Activated CD8-positive, alpha-beta T cell treated with anti-CD3 and anti-CD28 coated beads for 36 hours (primary cell): ENCODE measurements at regions not wholly inside any gene's neighbourhood (a gene's known extent, or its start where the extent isn't known, plus 50 kb on each side); places are given as distances from the start of the nearest gene placed in this dataset.

ENCODE experiments used
- ATAC-seq: fragments of 200-7000 bp; cut with Tn5 transposase; one replicate; pipeline ENCODE4 v1.10.0; 2021; ENCODE audit warnings: mild to moderate bottlenecking, moderate library complexity
- CTCF ChIA-PET: fragments of 350-600 bp; sonication (Branson Sonifier 250); formaldehyde crosslinking; loops from one replicate; lab custom pipeline; 2021; ENCODE audit warnings: antibody characterized with exemption; lab: Charles Lee
- POLR2A ChIA-PET: fragments of 350-600 bp; sonication (Branson Sonifier 250); formaldehyde crosslinking; loops from one replicate; lab custom pipeline; 2021; ENCODE audit warnings: antibody characterized with exemption; lab: Charles Lee
- DNase-seq: peaks from one replicate; pipeline ENCODE4 v3.0.0-alpha.2; 2020
- H3K27ac Mint-ChIP-seq: one replicate; pipeline ENCODE4 v1.8.0; 2021; ENCODE audit warnings: mild to moderate bottlenecking, mixed read lengths
- H3K27me3 Mint-ChIP-seq: one replicate; pipeline ENCODE4 v1.8.0; 2021; ENCODE audit warnings: mixed read lengths
- H3K36me3 Mint-ChIP-seq: one replicate; pipeline ENCODE4 v1.8.0; 2021; ENCODE audit warnings: low read depth, mixed read lengths
- H3K4me1 Mint-ChIP-seq: one replicate; pipeline ENCODE4 v1.8.0; 2021; ENCODE audit warnings: low read depth, mixed read lengths
- H3K4me3 Mint-ChIP-seq: one replicate; pipeline ENCODE4 v1.8.0; 2021; ENCODE audit warnings: mild to moderate bottlenecking, moderate library complexity, mixed read lengths
- H3K9me3 Mint-ChIP-seq: one replicate; pipeline ENCODE4 v1.8.0; 2021; ENCODE audit warnings: mixed read lengths
- intact Hi-C: fragments of 100-400 bp; cut with micrococcal nuclease; formaldehyde crosslinking; loops from one replicate; pipeline ENCODE4 v1.10.0; 2022
- TF ChIP-seq, protein P1 (sequence below): fragments of 200-600 bp; IDR thresholded peaks from one replicate; pipeline ENCODE4 v1.8.0; 2022; ENCODE audit warnings: antibody characterized with exemption, mild to moderate bottlenecking

GRCh38 chr2:163455815-163456214 lies 280.0 kb downstream of the FIGN start:
- Mint-ChIP-seq H3K36me3 (no peaks in the 10 kb centered on the region), H3K9me3 (peaks cover 1% of the 10 kb centered on the region), H3K4me3 (no peak overlapping the region), H3K27ac (no peak overlapping the region), H3K27me3 (no peaks in the 10 kb centered on the region), H3K4me1 (no peaks in the 10 kb centered on the region)
- ChIA-PET CTCF (no interaction called here), POLR2A (no interaction called here)
- intact Hi-C loops: no loop called here
- no peak for DNase-seq
- ATAC-seq: no peak
- TF ChIP-seq, protein P1, sequence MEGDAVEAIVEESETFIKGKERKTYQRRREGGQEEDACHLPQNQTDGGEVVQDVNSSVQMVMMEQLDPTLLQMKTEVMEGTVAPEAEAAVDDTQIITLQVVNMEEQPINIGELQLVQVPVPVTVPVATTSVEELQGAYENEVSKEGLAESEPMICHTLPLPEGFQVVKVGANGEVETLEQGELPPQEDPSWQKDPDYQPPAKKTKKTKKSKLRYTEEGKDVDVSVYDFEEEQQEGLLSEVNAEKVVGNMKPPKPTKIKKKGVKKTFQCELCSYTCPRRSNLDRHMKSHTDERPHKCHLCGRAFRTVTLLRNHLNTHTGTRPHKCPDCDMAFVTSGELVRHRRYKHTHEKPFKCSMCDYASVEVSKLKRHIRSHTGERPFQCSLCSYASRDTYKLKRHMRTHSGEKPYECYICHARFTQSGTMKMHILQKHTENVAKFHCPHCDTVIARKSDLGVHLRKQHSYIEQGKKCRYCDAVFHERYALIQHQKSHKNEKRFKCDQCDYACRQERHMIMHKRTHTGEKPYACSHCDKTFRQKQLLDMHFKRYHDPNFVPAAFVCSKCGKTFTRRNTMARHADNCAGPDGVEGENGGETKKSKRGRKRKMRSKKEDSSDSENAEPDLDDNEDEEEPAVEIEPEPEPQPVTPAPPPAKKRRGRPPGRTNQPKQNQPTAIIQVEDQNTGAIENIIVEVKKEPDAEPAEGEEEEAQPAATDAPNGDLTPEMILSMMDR: no peak

DNA sequence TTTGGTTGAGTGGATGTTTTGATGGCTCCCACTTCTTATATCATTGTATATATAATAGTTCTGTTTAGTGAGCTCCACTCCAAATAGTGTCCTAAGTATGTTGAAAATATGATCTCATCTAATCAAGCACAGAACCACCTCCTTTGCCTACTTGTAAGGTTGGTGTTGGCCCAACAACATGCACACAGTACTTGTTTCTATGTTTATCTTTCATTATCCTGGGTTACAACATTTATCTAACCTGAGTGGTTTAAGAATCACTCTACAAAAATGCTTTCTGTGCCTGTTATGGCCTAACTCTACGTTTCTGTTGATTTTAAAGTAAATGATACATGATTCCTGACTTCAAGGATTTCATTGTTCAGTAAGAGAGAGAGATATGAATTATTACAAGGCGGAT lies 281.9 kb downstream of the FIGN start:
- no peaks in the 10 kb centered on the region for H3K27me3 Mint-ChIP-seq
- ATAC-seq (no peak), DNase-seq (no peak)
- TF ChIP-seq, protein P1: no peak
- no peaks in the 10 kb centered on the region for H3K36me3 Mint-ChIP-seq
- H3K27ac Mint-ChIP-seq: no peak overlapping the region
- intact Hi-C loops: no loop called here
- peaks cover 5% of the 10 kb centered on the region for H3K9me3 Mint-ChIP-seq
- H3K4me1 Mint-ChIP-seq: no peaks in the 10 kb centered on the region
- CTCF ChIA-PET: no interaction called here
- no peak overlapping the region for H3K4me3 Mint-ChIP-seq
- POLR2A ChIA-PET: no interaction called here

DNA sequence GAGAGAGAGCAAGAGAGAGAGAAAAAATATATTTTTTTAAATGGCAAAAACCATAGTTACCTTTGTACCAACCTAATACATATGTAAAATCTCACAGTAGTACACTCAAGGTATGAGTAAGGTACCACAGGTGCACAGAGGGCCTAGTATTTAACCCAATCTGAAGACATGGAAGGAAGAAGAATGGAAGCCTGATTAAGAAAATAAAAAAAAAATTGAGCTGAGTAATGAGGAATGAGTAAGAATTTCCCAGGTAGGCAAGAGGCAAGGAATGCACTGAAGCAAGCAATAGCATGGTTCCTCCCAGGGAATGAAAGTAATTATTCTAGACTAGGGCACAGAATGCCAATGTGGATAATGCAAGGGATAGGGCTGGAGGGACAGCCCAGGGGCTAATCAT lies 294.2 kb downstream of the FIGN start:
- H3K9me3 Mint-ChIP-seq: peaks cover 4% of the 10 kb centered on the region
- H3K4me3 Mint-ChIP-seq: no peak overlapping the region
- ChIA-PET POLR2A (no interaction called here), CTCF (no interaction called here)
- no peaks in the 10 kb centered on the region for H3K27me3 Mint-ChIP-seq
- TF ChIP-seq, protein P1: no peak
- H3K27ac Mint-ChIP-seq: no peak overlapping the region
- intact Hi-C loops: no loop called here
- ATAC-seq (no peak), DNase-seq (no peak)
- H3K36me3 Mint-ChIP-seq: no peaks in the 10 kb centered on the region
- H3K4me1 Mint-ChIP-seq: no peaks in the 10 kb centered on the region

DNA sequence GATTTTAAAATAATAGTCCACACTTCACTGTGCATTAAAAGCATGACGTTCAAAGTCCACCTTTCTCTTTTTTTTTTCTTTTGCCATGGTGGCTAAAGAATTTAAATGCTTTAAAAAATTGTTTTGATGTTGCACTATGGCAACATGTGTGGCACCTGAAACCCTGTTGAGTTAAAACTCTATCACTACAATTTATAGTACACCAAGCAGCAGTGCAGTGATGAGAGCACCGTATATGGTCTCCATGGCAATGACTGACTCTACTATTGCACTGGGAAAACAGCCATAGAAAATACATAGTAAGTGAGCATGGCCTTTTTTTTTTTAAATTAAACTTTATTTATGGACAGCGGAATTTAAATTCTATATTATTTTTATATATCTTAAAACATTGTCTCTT lies 298.8 kb downstream of the FIGN start:
- POLR2A ChIA-PET: no interaction called here
- Mint-ChIP-seq H3K4me3 (no peak overlapping the region), H3K27me3 (no peaks in the 10 kb centered on the region), H3K27ac (no peak overlapping the region), H3K4me1 (no peaks in the 10 kb centered on the region), H3K9me3 (peaks cover 2% of the 10 kb centered on the region), H3K36me3 (no peaks in the 10 kb centered on the region)
- TF ChIP-seq, protein P1: no peak
- DNase-seq (no peak), ATAC-seq (no peak)
- intact Hi-C loops: no loop called here
- CTCF ChIA-PET: no interaction called here

- H3K4me1 Mint-ChIP-seq: no peaks in the 10 kb centered on the region
Observed at GRCh38 chr2:163428187-163428586, 307.6 kb downstream of the FIGN start.

More at GRCh38 chr2:163428187-163428586, 307.6 kb downstream of the FIGN start:
- Mint-ChIP-seq H3K9me3 (no peaks in the 10 kb centered on the region), H3K36me3 (no peaks in the 10 kb centered on the region), H3K4me3 (no peak overlapping the region), H3K27me3 (no peaks in the 10 kb centered on the region), H3K27ac (no peak overlapping the region)
- ChIA-PET POLR2A (no interaction called here), CTCF (no interaction called here)
- ATAC-seq (no peak), DNase-seq (no peak)
- TF ChIP-seq, protein P1: no peak
- intact Hi-C loops: no loop called here
